ENCODE measurements at regions not wholly inside any gene's neighbourhood (a gene's known extent, or its start where the extent isn't known, plus 50 kb on each side); places are given as distances from the start of the nearest gene placed in this dataset.

- no peak for DNase-seq
Observed at GRCh38 chr1:56062625-56063024, 516.7 kb downstream of the PLPP3 start.

GRCh38 chr1:56061824-56062223 is 517.5 kb downstream of the PLPP3 start:
- no peak for DNase-seq

- DNase-seq = no peak
Observed at GRCh38 chr1:56060906-56061305, 518.5 kb downstream of the PLPP3 start.

- DNase-seq = no peak
Observed at GRCh38 chr1:56057466-56058405, 521.6 kb downstream of the PLPP3 start.

- DNase-seq = no peak
Observed at GRCh38 chr1:56056438-56057287, 522.7 kb downstream of the PLPP3 start.

GRCh38 chr1:56054959-56055358 is 524.4 kb downstream of the PLPP3 start:
- no peak for DNase-seq

- DNase-seq = no peak
Observed at GRCh38 chr1:56052041-56052440, 527.3 kb downstream of the PLPP3 start.

GRCh38 chr1:56050911-56051310 is 528.5 kb downstream of the PLPP3 start:
- no peak for DNase-seq

GRCh38 chr1:56045477-56045876 is 533.9 kb downstream of the PLPP3 start:
- DNase-seq = no peak

- DNase-seq = no peak
Observed at GRCh38 chr1:56045062-56045461, 534.3 kb downstream of the PLPP3 start.

GRCh38 chr1:56036479-56036878 is 542.9 kb downstream of the PLPP3 start:
- no peak for DNase-seq

GRCh38 chr1:56034847-56035481 is 544.4 kb downstream of the PLPP3 start:
- no peak for DNase-seq

- DNase-seq = no peak
Observed at GRCh38 chr1:56034222-56034621, 545.1 kb downstream of the PLPP3 start.

GRCh38 chr1:56033321-56034037 is 545.9 kb downstream of the PLPP3 start:
- DNase-seq = no peak

GRCh38 chr1:56032096-56032676 is 547.2 kb downstream of the PLPP3 start:
- DNase-seq = no peak

- no peak for DNase-seq
Observed at GRCh38 chr1:56031001-56031400, 548.4 kb downstream of the PLPP3 start.

- DNase-seq = no peak
Observed at GRCh38 chr1:56029319-56030003, 549.9 kb downstream of the PLPP3 start.

- no peak for DNase-seq
Observed at GRCh38 chr1:56028911-56029310, 550.5 kb downstream of the PLPP3 start.

GRCh38 chr1:56028244-56028643 is 551.1 kb downstream of the PLPP3 start:
- DNase-seq = no peak

GRCh38 chr1:56025942-56026341 is 553.4 kb downstream of the PLPP3 start:
- no peak for DNase-seq

GRCh38 chr1:56024155-56024554 is 555.2 kb downstream of the PLPP3 start:
- DNase-seq = no peak

GRCh38 chr1:56019922-56020321 is 559.4 kb downstream of the PLPP3 start:
- no peak for DNase-seq

All from GDM1 (cell line).